Thoracic aorta (tissue), 2 donors: ENCODE measurements at regions not wholly inside any gene's neighbourhood (a gene's known extent, or its start where the extent isn't known, plus 50 kb on each side); places are given as distances from the start of the nearest gene placed in this dataset.

Experiments used
- ATAC-seq: fragments of 150-250 bp; one replicate; pipeline ENCODE4 v1.8.0; 2017; ENCODE audit warnings: low read depth; ENCODE audit not compliant: insufficient number of reproducible peaks, low FRiP score
- DNase-seq: peaks from one replicate; pipeline ENCODE4 v3.0.0-alpha.2; 2020; ENCODE audit warnings: low spot score
- H3K27ac ChIP-seq, 2 donors: fragments of 200-600 bp; sonication (generic); 1 replicate in 1 of 2; 2 replicates in 1 of 2; pipeline ENCODE4 v1.5.1; 2016; ENCODE audit warnings: mild to moderate bottlenecking in 2 of 2, moderate library complexity in 2 of 2
- H3K27me3 ChIP-seq: fragments of 200-600 bp; sonication (generic); replicated peaks from 2 replicates; pipeline ENCODE4 v1.6.0; 2016; ENCODE audit warnings: mild to moderate bottlenecking; ENCODE audit not compliant: insufficient read depth
- H3K36me3 ChIP-seq: fragments of 200-600 bp; sonication (generic); one replicate; pipeline ENCODE4 v1.5.1; 2016
- H3K4me1 ChIP-seq, 2 donors: fragments of 200-600 bp; sonication (generic); 1 replicate in 1 of 2; 2 replicates in 1 of 2; pipeline versions ENCODE4 v1.5.1 to v1.6.0; 2016; ENCODE audit warnings: low read depth in 2 of 2, mild to moderate bottlenecking in 1 of 2; ENCODE audit not compliant: control insufficient read depth in 1 of 2
- H3K4me3 ChIP-seq: fragments of 200-600 bp; sonication (generic); 2 replicates; pipeline ENCODE4 v1.5.1; 2016; ENCODE audit warnings: mild to moderate bottlenecking
- H3K9me3 ChIP-seq: fragments of 200-600 bp; sonication (generic); 2 replicates; pipeline ENCODE4 v1.5.1; 2016
- CTCF ChIP-seq: fragments of 200-600 bp; sonication (generic); IDR thresholded peaks from one replicate; pipeline ENCODE4 v1.5.1; 2019; ENCODE audit warnings: antibody characterized with exemption

- Histone ChIP-seq H3K27ac (no peak overlapping the region), H3K9me3 (no peaks in the 10 kb centered on the region), H3K4me3 (no peak overlapping the region), H3K4me1 (peaks cover 0 to 6% of the 10 kb centered on the region in 2 donors), H3K36me3 (no peaks in the 10 kb centered on the region), H3K27me3 (no peaks in the 10 kb centered on the region)
- ATAC-seq: no peak
- TF ChIP-seq CTCF: no peak
- no peak for DNase-seq
These were observed 194.3 kb downstream of the ARL4A start for GRCh38 chr7:12881712-12882111.

GRCh38 chr7:12882710-12883109, 195.3 kb downstream of the ARL4A start:
- Histone ChIP-seq H3K4me3 (no peak overlapping the region), H3K27ac (no peak overlapping the region), H3K36me3 (no peaks in the 10 kb centered on the region), H3K27me3 (no peaks in the 10 kb centered on the region), H3K9me3 (no peaks in the 10 kb centered on the region), H3K4me1 (peaks cover 0 to 6% of the 10 kb centered on the region in 2 donors)
- ATAC-seq: no peak
- DNase-seq: no peak
- no peak for TF ChIP-seq CTCF

DNA sequence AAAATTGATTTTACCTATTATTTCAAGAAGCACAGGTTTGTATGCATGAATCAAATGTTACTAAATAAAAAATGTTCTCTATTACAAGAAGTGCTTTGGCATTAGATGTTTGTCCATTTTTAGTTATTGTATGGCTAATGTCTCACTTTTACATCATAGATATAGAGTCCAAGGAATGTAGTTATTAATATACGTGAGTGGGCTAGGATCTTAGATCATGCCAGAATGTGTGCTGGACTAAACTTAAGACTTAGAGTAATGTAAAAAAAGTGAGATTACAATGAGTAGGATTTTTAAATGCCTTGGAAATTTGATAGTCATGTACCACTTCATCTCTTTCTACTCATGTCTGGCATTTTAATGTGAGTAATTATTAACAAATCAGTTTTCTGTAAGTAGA, 196.6 kb downstream of the ARL4A start:
- no peak for TF ChIP-seq CTCF
- Histone ChIP-seq H3K27ac (no peak overlapping the region), H3K4me1 (peaks cover 0 to 11% of the 10 kb centered on the region in 2 donors), H3K27me3 (no peaks in the 10 kb centered on the region), H3K36me3 (no peaks in the 10 kb centered on the region), H3K9me3 (no peaks in the 10 kb centered on the region), H3K4me3 (no peak overlapping the region)
- DNase-seq (no peak), ATAC-seq (no peak)

DNA sequence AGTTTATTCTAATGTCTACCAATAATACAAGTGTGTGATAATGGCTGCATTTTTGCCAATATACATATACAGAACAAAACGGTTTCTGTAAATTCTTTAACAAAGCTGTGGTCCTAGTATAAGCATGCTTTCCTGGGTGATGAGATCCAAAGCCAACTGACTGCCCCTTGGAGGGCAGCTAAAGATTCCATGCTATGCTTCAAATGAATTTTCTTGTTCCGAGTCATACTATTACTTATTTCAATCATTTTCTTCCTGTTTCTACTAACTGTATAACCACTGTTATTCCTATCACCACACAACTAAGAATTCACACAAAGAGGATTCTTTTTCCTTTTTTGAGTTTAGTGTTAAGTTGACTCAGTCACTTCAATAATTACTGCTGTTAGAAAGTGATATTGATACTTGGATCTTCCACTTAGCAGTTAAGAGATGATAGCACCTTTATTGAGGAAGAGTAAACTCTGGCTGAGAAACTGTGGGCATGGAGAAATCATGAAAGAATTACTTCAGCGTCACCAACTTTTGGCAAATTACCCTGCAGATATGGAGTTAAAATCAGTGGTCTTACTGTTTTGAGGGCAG, 197.5 kb downstream of the ARL4A start:
- peaks cover 0 to 15% of the 10 kb centered on the region in 2 donors for H3K4me1 ChIP-seq
- H3K27me3 ChIP-seq: no peaks in the 10 kb centered on the region
- no peak for ATAC-seq
- no peaks in the 10 kb centered on the region for H3K36me3 ChIP-seq
- no peaks in the 10 kb centered on the region for H3K9me3 ChIP-seq
- no peak for DNase-seq
- TF ChIP-seq CTCF: no peak
- H3K27ac ChIP-seq: no peak overlapping the region
- no peak overlapping the region for H3K4me3 ChIP-seq

DNA sequence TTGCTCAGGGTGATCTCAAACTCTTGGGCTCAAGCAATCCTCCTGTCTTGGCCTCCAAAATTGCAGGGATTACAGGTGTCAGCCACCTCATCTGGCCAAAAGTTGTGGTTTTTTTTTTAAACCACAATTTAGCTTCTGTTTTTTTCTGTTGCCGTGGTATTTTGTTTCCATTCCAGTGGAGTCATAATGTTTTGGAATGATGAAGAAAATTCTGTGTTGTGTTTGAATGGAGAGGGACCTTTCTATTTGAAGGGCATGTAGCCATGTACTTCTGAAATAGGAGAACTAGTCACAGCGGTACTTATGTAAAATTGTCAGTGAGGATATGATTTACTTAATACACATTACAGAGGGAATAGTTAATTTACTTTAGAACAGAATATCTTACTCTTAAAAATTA, 201.3 kb downstream of the ARL4A start:
- peak overlapping the region in 1 of 2 donors; percentile 65 for H3K27ac ChIP-seq
- TF ChIP-seq CTCF: no peak
- no peak for ATAC-seq
- H3K4me1 ChIP-seq: peaks cover 0 to 14% of the 10 kb centered on the region in 2 donors
- H3K4me3 ChIP-seq: peak overlapping the region; percentile 34
- H3K27me3 ChIP-seq: no peaks in the 10 kb centered on the region
- no peak for DNase-seq
- no peaks in the 10 kb centered on the region for H3K9me3 ChIP-seq
- no peaks in the 10 kb centered on the region for H3K36me3 ChIP-seq
